ENCODE measurements at regions not wholly inside any gene's neighbourhood (a gene's known extent, or its start where the extent isn't known, plus 50 kb on each side); places are given as distances from the start of the nearest gene placed in this dataset.

- DNase-seq (no peak), ATAC-seq (peak; percentile 26)
Measured at GRCh38 chr14:21988413-21988812, 314.8 kb upstream of the OR4E1 start.

GRCh38 chr14:21987937-21988336 lies 314.3 kb upstream of the OR4E1 start:
- DNase-seq (no peak), ATAC-seq (peak; percentile 55)

GRCh38 chr14:21985081-21985480 lies 311.5 kb upstream of the OR4E1 start:
- ATAC-seq = no peak
- no peak for DNase-seq

GRCh38 chr14:21978999-21979314 lies 305.3 kb upstream of the OR4E1 start:
- DNase-seq = no peak
- ATAC-seq = no peak

- peak; percentile 56 for DNase-seq
- ATAC-seq = peak; percentile 69
Measured at GRCh38 chr14:21978184-21978998, 304.8 kb upstream of the OR4E1 start.

- no peak for ATAC-seq
- no peak for DNase-seq
Measured at GRCh38 chr14:21974741-21975140, 301.1 kb upstream of the OR4E1 start.

- DNase-seq = peak; percentile 32
- peak; percentile 72 for ATAC-seq
Measured at GRCh38 chr14:21965042-21965441, 291.4 kb upstream of the OR4E1 start.

GRCh38 chr14:21964180-21964579 lies 290.6 kb upstream of the OR4E1 start:
- no peak for ATAC-seq

GRCh38 chr14:21960636-21961035 lies 287.0 kb upstream of the OR4E1 start:
- DNase-seq (no peak), ATAC-seq (no peak)

More at GRCh38 chr14:21964180-21964579, 290.6 kb upstream of the OR4E1 start:
- no peak for DNase-seq

GRCh38 chr14:21941885-21942284 lies 268.3 kb upstream of the OR4E1 start:
- no peak for DNase-seq
- ATAC-seq = no peak

- peak; percentile 83 for ATAC-seq
Measured at GRCh38 chr14:21940887-21941856, 267.6 kb upstream of the OR4E1 start.

GRCh38 chr14:21939836-21940235 lies 266.2 kb upstream of the OR4E1 start:
- DNase-seq (no peak), ATAC-seq (no peak)

More at GRCh38 chr14:21940887-21941856, 267.6 kb upstream of the OR4E1 start:
- DNase-seq = peak; percentile 15

GRCh38 chr14:21937996-21938395 lies 264.4 kb upstream of the OR4E1 start:
- no peak for DNase-seq
- ATAC-seq = no peak

GRCh38 chr14:21933681-21934080 lies 260.1 kb upstream of the OR4E1 start:
- no peak for DNase-seq
- ATAC-seq = no peak

- DNase-seq (peak; percentile 53), ATAC-seq (peak; percentile 85)
Measured at GRCh38 chr14:21924479-21924878, 250.9 kb upstream of the OR4E1 start.

GRCh38 chr14:21923820-21924219 lies 250.2 kb upstream of the OR4E1 start:
- DNase-seq = peak; percentile 12

GRCh38 chr14:21921453-21921852 lies 247.8 kb upstream of the OR4E1 start:
- no peak for DNase-seq
- ATAC-seq = no peak

More at GRCh38 chr14:21923820-21924219, 250.2 kb upstream of the OR4E1 start:
- ATAC-seq = peak; percentile 87

GRCh38 chr14:21917699-21918436 lies 244.2 kb upstream of the OR4E1 start:
- peak; percentile 51 for ATAC-seq
- DNase-seq = peak; percentile 61

- no peak for DNase-seq
- ATAC-seq = no peak
Measured at GRCh38 chr14:21915826-21916225, 242.2 kb upstream of the OR4E1 start.

- peak; percentile 96 for ATAC-seq
Measured at GRCh38 chr14:21913759-21914158, 240.1 kb upstream of the OR4E1 start.

GRCh38 chr14:21912367-21912766 lies 238.7 kb upstream of the OR4E1 start:
- DNase-seq (no peak), ATAC-seq (no peak)

More at GRCh38 chr14:21913759-21914158, 240.1 kb upstream of the OR4E1 start:
- DNase-seq = peak; percentile 77

GRCh38 chr14:21911877-21912276 lies 238.3 kb upstream of the OR4E1 start:
- no peak for DNase-seq
- no peak for ATAC-seq

Data from stimulated activated naive CD8-positive, alpha-beta T cell treated with anti-CD3 and anti-CD28 coated beads, Interleukin-15, Interleukin-2, amounts not matched to agents 100 U/mL and 50 U/mL, for 24 hours (primary cell).